ENCODE measurements at regions not wholly inside any gene's neighbourhood (a gene's known extent, or its start where the extent isn't known, plus 50 kb on each side); places are given as distances from the start of the nearest gene placed in this dataset.
A peak's percentile ranks its signal among the peaks of the same experiment; 100 is the strongest.

GRCh38 chr9:26026423-26027100 is 348.3 kb upstream of the TUSC1 start:
- DNase-seq: no peak

- DNase-seq: no peak
Measured at GRCh38 chr9:26013199-26013598, 335.0 kb upstream of the TUSC1 start.

- DNase-seq: no peak
Measured at GRCh38 chr9:26012797-26013196, 334.6 kb upstream of the TUSC1 start.

- no peak for DNase-seq
Measured at GRCh38 chr9:25994605-25995004, 316.4 kb upstream of the TUSC1 start.

GRCh38 chr9:25990376-25990775 is 312.1 kb upstream of the TUSC1 start:
- DNase-seq: no peak

- DNase-seq: no peak
Measured at GRCh38 chr9:25975667-25976066, 297.4 kb upstream of the TUSC1 start.

GRCh38 chr9:25964239-25964638 is 286.0 kb upstream of the TUSC1 start:
- peak; percentile 3 for DNase-seq

- DNase-seq: no peak
Measured at GRCh38 chr9:25960178-25960577, 281.9 kb upstream of the TUSC1 start.

- no peak for DNase-seq
Measured at GRCh38 chr9:25954209-25954608, 276.0 kb upstream of the TUSC1 start.

- no peak for DNase-seq
Measured at GRCh38 chr9:25948182-25948581, 269.9 kb upstream of the TUSC1 start.

- no peak for DNase-seq
Measured at GRCh38 chr9:25939126-25939525, 260.9 kb upstream of the TUSC1 start.

- no peak for DNase-seq
Measured at GRCh38 chr9:25936031-25936430, 257.8 kb upstream of the TUSC1 start.

GRCh38 chr9:25935188-25935587 is 256.9 kb upstream of the TUSC1 start:
- DNase-seq: no peak

GRCh38 chr9:25918761-25919160 is 240.5 kb upstream of the TUSC1 start:
- no peak for DNase-seq

GRCh38 chr9:25917731-25918362 is 239.6 kb upstream of the TUSC1 start:
- DNase-seq: no peak

- DNase-seq: no peak
Measured at GRCh38 chr9:25913806-25914205, 235.6 kb upstream of the TUSC1 start.

GRCh38 chr9:25904701-25905100 is 226.5 kb upstream of the TUSC1 start:
- no peak for DNase-seq

GRCh38 chr9:25891527-25891926 is 213.3 kb upstream of the TUSC1 start:
- no peak for DNase-seq

GRCh38 chr9:25889661-25890060 is 211.4 kb upstream of the TUSC1 start:
- DNase-seq: no peak

GRCh38 chr9:25876248-25876647 is 198.0 kb upstream of the TUSC1 start:
- DNase-seq: no peak

- no peak for DNase-seq
Measured at GRCh38 chr9:25864509-25864908, 186.3 kb upstream of the TUSC1 start.

GRCh38 chr9:25861421-25861820 is 183.2 kb upstream of the TUSC1 start:
- no peak for DNase-seq

GRCh38 chr9:25857147-25857546 is 178.9 kb upstream of the TUSC1 start:
- DNase-seq: no peak

GRCh38 chr9:25850803-25851202 is 172.6 kb upstream of the TUSC1 start:
- DNase-seq: no peak

GRCh38 chr9:25845867-25846266 is 167.6 kb upstream of the TUSC1 start:
- DNase-seq: no peak

All from NCI-H2029 treated with DMSO at 0.1 percent for 48 hours (cell line).